ENCODE measurements at regions not wholly inside any gene's neighbourhood (a gene's known extent, or its start where the extent isn't known, plus 50 kb on each side); places are given as distances from the start of the nearest gene placed in this dataset.
"Not testable (repeated sequence)": the region's sequence is repeated elsewhere in the genome, so short reads cannot be mapped to it uniquely, and the experiment has no call there.

DNA sequence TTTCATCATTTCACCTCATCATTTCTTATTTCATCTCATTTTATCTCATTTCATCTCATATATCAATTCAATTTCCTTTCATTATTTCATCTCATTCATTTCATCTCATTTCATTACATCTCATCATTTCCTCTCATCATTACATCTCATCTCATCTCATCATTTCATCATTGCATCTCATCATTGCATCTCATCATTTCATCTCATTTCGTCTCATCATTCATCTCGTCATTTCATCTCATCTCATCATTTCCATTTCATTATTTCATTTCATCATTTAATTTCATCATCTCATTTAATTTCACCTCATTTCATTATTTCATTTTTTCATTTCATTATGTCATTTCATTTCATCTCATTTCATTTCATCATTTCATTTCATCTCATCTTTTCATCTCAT, 168.5 kb upstream of the FAM72C start:
- not testable (repeated sequence) for DNase-seq

DNA sequence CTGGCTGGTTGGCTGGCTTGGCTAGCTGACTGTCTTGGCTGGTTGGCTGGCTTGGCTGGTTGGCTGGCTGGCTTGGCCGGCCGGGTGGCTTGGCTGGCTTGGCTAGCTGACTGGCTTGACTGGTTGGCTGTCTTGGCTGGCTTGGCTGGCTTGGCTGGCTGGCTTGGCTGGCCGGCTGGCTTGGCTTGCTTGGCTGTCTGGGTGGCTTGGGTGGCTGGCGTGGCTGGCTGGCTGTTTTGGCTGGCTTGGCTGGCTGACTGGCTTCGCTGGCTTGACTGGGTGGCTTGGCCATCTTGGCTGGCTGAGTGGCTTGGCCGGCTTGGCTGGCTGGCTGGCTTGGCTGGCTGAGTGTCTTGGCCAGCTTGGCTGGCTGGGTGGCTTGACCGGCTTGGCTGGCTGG, 133.2 kb upstream of the FAM72C start:
- DNase-seq = not testable (repeated sequence)

DNA sequence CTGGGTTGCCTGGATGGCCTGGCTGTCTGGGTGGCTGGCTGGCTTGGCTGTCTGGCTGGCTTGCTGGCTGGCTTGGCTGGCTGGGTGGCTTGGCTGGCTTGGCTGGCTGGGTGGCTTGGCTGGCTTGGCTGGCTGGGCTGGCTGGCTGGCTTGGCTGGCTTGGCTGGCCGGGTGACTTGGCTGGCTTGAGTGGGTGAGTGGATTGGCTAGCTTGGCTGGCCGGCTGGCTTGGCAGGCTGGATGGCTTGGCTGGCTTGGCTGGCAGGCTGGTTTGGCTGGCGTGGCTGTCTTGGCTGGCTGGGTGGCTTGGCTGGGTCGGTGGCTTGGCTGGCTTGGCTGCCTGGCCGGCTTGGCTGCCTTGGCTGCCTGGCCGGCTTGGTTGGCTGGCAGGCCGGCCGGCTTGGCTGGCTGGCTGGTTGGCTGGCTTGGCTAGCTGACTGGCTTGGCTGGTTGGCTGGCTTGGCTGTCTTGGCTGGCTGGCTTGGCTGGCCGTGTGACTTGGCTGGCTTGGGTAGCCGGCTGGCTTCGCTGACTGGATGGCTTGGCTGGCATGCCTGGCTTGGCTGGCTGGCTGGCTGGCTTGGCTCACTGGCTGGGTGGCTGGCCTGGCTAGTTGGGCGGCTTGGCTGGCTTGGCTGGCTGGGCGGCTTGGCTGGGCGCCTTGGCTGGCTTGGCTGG, 132.4 kb upstream of the FAM72C start:
- DNase-seq = peak; percentile 27 to 37

DNA sequence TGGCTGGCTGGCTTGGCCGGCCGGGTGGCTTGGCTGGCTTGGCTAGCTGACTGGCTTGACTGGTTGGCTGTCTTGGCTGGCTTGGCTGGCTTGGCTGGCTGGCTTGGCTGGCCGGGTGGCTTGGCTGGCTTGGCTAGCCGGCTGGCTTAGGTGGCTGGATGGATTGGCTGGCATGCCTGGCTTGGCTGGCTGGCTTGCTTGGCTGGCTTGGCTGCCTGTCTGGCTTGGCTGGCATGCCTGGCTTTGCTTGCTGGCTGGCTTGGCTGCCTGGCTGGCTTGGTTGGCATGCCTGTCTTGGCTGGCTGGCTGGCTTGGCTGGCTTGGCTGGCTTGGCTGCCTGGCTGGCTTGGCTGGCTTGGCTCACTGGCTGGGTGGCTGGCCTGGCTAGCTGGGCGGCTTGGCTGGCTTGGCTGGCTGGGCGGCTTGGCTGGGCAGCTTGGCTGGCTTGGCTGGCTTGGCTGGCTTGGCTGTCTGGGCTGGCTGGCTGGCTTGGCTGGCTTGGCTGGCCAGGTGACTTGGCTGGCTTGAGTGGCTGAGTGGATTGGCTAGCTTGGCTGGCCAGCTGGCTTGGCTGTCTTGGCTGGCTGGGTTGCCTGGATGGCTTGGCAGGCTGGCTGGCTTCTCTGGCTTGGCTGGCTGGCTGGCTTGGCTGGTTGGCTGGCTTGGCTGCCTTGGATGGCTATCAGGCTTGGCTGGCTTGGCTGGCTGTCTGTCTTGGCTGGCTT, 131.5 kb upstream of the FAM72C start:
- DNase-seq = peak in 1 of 2 experiments; percentile 42

DNA sequence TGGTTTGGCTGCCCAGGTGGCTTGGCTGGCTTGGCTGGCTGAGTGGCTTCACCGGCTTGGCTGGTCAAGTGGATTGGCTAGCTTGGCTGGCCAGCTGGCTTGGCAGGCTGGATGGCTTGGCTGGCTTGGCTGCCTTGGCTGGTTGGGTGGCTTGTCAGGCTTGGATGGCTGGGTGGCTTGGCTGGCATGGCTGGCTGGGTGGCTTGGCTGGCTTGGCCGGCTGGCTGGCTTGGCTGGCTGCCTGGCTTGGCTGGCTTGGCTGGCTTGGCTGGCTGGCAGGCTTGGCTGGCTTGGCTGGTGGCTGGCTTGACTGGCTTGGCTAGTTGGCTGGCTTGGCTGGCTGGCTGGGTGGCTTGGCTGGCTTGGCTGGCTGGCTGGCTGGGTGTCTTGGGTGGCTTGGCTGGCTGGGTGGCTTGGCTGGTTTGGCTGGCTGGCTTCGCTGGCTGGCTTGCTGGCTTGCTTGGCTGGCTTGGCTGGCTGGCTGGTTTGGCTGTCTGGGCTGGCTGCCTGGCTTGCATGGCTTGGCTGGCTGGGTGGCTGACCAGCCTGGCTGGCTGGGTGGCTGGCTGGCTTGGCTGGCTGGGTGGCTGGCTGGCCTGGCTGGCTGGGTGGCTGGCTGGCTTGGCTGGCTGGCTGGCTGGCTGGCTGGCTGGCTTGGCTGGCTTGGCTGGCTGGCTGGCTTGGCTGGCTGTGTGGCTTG, 130.4 kb upstream of the FAM72C start:
- DNase-seq = peak in 1 of 2 experiments; percentile 4

DNA sequence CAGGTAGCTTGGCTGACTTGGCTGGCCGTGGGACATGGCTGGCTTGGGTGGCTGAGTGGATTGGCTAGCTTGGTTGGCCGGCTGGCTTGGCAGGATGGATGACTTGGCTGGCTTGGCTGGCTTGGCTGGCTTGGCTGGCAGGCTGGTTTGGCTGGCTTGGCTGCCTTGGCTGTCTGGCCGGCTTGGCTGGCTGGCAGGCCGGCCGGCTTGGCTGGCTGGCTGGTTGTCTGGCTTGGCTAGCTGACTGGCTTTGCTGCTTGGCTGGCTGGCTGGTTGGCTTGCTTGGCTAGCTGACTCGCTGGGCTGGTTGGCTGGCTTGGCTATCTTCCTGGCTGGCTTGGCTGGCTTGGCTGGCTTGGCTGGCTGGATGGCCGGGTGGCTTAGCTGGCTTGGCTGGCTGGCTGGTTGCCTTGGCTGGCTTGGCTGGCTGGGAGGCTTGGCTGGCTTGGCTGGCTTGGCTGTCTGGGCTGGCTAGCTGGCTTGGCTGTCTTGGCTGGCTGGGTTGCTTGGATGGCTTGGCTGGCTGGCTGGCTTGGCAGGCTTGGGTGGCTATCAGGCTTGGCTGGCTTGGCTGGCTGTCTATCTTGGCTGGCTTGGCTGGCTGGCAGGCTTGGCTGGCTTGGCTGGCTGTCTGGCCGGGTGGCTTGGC, 129.7 kb upstream of the FAM72C start:
- peak in 1 of 2 experiments; percentile 6 for DNase-seq

DNA sequence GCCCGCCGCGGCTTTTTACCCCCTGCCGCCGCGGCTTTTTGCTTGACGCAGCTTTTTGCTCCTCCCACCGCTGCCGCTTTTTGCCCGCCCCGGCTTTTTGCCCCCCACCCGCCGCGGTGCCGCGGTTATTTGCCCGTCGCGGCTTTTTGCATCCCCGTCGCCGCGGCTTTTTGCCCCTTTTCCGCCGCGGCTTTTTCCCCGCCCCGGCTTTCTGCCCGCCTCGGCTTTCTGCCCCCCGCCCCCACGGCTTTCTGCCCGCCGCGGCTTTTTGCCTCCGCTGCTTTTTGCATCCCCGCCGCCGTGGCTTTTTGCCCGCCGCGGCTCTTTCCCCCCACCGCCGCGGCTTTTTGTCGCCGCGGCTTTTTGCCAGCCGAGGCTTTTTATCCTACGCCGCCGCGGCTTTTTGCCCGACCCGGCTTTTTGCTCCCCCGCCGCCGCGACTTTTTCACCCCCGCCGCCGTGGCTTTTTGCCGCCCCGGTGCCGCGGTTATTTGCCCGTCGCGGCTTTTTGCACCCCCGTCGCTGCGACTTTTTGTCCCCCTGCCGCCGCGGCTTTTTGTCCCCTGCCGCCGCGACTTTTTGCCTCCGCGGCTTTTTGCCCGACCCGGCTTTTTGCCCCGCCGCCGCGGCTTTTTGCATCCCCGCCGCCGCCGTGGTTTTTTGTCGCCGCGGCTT, 105.5 kb upstream of the FAM72C start:
- peak; percentile 8 to 12 for DNase-seq

DNA sequence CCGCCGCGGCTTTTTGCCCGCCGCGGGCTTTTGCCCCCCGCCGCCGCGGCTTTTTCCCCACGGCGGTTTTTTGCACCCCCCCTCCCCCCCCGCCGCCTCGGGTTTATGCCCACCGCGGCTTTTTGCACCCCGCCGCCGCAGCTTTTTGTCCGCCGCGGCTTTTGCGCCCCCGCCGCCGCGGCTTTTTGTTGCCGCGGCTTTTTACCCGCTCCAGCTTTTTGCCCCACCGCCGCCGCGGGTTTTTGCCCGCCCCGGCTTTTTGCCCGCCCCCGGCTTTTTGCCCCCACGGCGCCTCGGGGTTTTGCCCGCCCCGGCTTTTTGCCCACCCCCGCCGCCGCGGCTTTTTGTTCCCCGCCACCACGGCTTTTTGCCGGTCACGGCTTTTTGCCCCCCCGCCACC, 104.9 kb upstream of the FAM72C start:
- DNase-seq = peak in 1 of 2 experiments; percentile 29

DNA sequence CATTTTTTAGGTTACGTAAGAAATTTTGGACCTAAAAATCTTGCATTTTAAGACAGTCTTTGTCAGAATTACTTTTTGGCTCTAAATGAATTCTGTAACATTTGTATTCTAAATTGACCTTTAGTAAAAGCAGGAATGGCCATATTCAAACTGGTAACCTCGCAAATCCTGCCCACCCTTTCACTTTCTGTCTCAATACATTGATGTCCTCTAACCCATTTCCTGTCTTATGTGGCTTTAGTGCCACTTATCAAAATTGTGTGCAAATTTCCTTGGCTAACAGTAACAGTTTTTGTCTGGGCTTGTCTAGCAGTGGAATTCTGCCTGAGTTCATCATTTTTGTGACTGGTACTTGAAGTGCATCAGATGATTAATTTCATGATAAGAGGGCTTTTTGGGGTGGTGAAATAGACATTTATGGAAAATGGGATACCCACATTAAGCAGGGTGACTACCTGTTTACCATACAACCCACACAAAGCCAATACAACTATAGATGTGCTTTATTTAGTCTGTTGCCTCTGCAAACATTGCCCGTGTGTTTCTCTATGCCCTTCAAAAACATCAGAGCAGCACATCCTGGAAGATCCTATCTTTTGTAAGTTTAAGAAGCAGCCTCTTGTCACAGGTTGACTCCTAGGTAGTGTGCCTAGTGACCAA, 98.7 kb upstream of the FAM72C start:
- DNase-seq = not testable (repeated sequence)

DNA sequence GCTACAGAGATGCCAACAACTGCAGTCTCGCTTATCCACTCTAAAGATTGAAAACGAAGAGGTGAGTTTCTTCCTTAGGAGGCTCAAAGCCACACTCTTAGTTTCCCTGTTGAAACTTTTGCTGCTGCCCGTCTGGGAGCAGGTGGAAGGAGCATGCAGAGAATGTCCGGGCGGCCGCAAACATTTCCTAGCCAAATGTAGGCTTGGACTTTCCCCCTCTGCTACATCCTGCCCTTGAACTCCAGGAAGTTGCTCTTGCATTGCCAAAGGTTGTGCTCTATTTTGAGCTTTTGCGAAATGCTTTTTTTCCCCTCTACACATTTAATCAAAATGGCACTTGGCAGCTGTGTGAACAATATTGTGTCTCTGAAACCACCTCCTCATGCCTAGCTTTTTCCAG, 95.3 kb upstream of the FAM72C start:
- DNase-seq = not testable (repeated sequence)

DNA sequence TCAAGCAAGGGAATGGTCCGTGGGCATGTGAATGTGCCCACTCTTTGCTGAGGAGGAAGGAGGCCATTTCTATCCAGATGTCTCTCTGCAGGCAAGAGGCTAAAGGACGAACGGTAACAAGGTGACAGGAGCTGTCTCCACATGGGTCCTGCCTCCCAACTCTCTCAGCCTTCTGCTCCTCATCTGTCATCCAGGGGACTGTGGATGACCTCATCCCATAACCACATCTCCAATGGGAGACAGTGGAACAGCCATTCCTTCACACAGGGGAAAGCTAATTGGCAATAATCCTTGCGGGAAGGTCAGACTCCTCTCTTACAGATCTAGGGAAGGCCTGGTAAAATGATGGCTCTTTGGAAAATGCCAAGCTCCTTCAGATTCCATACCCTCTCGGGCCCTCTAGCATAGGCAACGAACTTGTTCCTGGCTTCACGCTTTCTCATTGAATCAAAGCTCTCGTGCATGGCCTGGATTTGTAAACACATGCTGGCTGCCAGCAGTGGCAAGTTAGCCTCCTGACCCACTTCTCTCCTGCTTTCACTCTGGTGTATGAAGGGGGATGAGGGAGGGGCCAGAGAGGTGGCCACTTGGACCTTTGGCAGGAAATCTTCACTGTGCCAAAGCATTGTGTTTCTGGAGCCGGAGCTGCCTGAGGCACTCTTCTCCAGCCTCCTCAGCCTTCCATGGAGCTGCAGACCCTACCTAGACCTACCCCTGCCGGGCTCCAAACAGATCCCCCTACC, 94.5 kb upstream of the FAM72C start:
- not testable (repeated sequence) for DNase-seq

DNA sequence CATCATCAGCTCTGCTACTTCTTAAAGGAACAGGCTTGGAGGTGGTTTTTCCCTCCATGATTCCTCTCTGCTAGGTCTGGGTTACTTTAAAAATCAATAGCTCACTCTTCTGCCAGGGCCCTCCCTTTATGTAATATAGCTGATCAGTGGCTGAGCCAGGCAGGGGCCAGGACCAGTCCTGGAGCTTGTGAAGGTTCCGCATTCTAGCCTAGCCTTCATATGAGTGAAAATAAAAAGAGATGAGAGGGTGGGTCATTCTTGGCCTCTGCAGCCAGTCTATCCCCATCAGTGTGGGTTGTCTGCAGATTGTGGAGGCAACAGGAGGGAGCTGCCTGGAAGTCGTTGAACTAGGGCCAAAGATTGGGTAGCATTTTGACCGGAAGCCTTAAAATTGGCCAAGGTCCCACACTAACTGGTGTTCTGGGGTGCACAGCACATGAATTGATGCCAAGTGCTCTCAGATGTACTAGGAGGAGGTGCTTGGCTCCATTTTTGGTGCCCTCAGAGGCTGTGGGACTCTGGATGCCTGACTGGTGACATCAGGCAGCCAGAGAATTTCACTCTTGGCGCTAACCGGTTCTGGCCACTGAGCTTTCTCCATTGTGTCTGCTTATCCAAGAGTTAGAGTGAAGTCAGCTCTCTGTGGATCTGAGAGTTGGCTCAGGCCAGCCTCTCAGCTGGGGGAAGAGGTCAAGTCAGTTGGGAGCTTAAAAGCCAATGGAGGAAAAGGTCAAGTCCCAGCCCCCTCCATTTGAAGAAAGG, 93.7 kb upstream of the FAM72C start:
- DNase-seq = not testable (repeated sequence)

DNA sequence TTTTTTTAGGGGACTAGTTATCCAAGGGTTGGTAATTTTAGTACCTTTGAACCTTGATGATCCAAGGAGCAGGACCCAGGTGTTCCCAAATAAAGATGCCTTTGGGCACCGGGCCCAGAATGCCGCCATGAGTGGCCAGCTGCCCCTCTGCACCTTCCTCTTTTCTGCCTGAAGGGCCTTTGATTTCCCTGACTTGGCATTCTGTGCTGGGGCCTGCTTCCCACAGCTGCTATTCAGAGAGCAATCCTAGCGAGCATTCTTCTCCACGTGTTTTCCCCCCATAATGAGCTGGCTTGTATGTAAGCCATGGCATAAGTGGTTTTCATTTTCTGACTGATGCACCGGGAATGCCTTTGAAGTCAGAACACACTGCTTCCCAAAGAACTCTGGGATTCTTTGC, 77.6 kb upstream of the FAM72C start:
- DNase-seq = not testable (repeated sequence)

DNA sequence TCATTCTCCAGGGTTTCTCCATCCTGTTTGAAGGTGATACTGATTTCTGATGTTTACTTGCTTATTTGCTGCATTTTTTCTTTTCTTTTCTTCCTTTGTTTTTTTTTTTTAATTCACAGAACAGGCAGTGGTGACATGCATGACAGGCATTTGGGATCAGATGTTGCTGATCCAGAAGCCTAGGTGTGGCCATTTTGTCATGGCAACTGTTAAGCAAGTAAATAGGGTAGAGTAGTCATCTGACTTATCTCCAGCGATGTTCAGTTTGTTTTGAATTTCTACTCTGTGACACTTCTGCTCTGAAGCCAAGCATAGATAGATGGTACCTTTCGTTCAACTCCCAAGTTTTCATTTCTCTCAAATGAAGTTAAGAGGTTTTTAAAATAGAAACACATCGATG, 74.9 kb upstream of the FAM72C start:
- not testable (repeated sequence) for DNase-seq

DNA sequence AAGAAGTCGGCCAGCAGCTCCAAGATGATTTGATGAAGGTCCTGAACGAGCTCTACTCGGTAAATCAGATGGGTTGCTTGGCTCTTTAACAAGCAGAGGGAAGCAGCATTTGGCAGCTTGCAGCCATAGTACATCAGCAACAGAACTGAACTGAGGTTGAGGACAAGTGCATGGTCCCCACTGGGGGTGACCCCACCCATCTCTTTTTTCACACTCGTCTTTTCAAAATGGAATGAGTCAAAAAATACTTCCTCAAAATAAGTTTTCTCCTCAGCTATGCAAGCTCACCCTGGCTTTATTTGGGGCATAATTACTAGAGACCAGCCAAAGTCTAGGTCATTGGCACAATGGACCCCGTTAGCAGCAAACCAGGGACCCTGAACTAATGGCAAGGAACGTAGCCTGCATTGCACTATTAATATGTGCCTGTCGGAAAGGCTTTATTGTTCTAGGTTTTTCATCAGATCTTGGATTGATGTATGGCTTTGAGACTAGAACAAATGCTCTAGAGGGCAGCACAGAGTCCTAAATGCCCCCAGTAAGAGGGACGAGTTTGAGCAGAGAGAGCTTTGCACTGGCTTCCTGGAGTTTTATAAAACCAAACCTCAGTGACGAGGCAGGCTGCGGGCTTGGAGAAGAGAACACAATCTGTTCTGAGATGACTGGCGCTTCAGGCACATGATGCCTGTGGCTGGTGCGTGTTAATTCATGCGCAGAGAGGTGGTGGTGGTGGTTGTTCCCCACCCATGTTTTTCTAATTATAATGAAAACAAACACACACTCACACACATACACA, 74.2 kb upstream of the FAM72C start:
- DNase-seq = peak in 1 of 2 experiments; percentile 1

DNA sequence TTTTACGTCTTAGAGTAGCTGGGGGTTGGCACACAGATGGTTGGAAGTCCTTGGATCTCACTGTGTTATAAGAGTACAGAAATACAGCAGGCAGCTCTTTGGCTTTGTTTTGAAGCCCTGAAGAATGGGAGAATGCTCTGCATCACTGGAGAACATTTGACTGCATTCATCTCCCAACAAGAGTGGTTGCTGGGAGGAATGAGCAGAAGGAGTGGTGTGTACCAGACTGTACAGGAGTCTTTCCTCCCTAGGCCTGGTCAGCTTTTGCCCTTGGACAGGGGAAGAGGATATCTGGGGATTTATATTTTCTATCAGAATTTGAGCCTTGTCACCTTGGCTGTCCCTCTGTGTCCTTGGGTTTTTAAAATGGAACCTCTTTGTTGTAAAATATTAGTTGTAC, 70.5 kb upstream of the FAM72C start:
- not testable (repeated sequence) for DNase-seq

DNA sequence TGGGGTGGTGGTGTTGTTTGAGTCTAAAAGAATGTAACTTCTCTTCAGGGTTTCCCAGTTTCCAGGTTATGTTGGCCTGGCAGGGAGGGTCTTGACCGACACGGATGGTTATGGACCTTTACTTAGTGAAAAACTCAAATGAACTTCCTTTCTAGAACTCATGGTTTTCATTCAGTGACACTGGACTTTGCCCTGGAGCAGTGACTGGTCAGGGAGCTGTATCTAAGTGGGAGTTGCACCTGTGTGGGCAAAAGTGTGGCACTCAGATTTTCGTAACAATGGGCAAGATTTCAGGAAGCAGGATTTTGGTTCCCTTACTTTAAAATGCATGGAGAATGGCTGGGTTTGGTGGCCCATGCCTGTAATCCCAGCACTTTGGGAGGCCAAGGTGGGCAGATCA, 68.5 kb upstream of the FAM72C start:
- not testable (repeated sequence) for DNase-seq

DNA sequence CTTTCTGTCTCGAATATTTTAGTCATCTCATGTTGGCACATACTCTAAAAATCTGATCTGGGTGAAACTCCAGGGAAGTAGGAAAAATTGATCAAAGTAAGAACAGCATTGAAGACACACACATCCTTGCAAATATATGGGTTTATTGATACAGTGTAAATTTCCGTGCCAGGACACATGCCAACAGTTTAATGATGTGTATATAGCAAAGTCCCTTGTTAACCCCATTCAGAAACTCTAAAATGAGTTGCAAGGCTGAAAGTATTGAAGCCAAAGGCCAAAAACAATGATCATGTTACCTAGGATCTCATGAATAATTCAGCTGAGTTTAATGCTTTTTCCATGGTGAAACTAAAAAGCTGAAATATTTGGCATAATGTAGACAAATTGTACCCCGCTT, 62.3 kb upstream of the FAM72C start:
- not testable (repeated sequence) for DNase-seq

DNA sequence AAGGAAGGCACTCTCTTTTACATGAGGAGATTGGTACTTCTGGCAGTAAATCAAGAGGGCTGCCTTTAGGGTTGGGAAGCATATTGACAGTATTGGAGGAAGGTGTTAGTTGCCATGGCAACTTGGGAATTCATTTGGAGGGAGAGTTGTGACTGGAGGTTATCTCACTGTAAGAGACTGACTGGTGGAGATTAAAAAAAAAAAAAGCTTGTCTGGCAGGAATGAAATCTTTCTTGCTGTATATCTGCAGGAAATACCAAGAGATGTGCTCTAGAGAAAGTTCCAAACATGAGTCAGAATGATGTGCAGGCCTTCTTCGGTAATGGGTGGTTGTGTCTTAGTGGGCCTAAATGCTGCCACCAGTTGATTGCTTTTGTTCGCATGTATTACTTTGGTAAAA, 59.8 kb upstream of the FAM72C start:
- not testable (repeated sequence) for DNase-seq

DNA sequence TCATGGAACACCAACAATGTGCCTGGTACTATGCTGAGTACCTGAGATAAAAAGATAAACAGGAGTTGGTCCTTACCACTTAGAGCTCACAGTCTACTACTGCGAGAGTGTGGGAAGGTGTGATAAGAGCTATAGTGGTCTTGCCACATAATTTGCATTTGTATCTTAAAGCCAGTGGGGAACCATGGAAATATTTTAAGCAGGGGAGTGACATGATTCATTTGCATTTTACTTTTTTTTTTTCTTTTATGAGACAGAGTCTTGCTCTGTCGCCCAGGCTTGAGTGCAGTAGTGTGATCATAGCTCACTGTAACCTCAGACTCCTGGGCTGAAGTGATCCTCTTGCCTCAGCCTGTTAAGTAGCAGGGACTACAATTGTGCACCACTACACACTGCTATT, 54.2 kb upstream of the FAM72C start:
- DNase-seq = not testable (repeated sequence)
